Glutamatergic neuron (in vitro differentiated cells): ENCODE measurements at regions not wholly inside any gene's neighbourhood (a gene's known extent, or its start where the extent isn't known, plus 50 kb on each side); places are given as distances from the start of the nearest gene placed in this dataset.

Experiments
- DNase-seq: peaks from one replicate; pipeline ENCODE4 v3.0.0; 2022
- H3K27ac Mint-ChIP-seq: one replicate; pipeline ENCODE4 v1.8.0; 2020; ENCODE audit warnings: mild to moderate bottlenecking, mixed read lengths, inconsistent platforms; ENCODE audit not compliant: unreplicated experiment
- H3K27me3 Mint-ChIP-seq: one replicate; pipeline ENCODE4 v1.8.0; 2020; ENCODE audit warnings: mild to moderate bottlenecking, moderate library complexity, mixed read lengths, inconsistent platforms; ENCODE audit not compliant: unreplicated experiment
- H3K36me3 Mint-ChIP-seq: one replicate; pipeline ENCODE4 v1.8.0; 2020; ENCODE audit warnings: mild to moderate bottlenecking, mixed read lengths, inconsistent platforms; ENCODE audit not compliant: unreplicated experiment
- H3K4me1 Mint-ChIP-seq: one replicate; pipeline ENCODE4 v1.8.0; 2020; ENCODE audit warnings: mild to moderate bottlenecking, low read depth, mixed read lengths, inconsistent platforms; ENCODE audit not compliant: unreplicated experiment
- H3K4me3 Mint-ChIP-seq: one replicate; pipeline ENCODE4 v1.8.0; 2020; ENCODE audit warnings: mild to moderate bottlenecking, mixed read lengths, inconsistent platforms; ENCODE audit not compliant: unreplicated experiment
- H3K9me3 Mint-ChIP-seq: one replicate; pipeline ENCODE4 v1.8.0; 2020; ENCODE audit warnings: mild to moderate bottlenecking, moderate library complexity, mixed read lengths, inconsistent platforms; ENCODE audit not compliant: unreplicated experiment
- CTCF ChIP-seq: fragments of 200-600 bp; sonication (generic); IDR thresholded peaks from one replicate; pipeline ENCODE4 v1.5.0; 2021; ENCODE audit not compliant: partially characterized antibody, unreplicated experiment

- DNase-seq: no peak
- no peak overlapping the region for H3K27ac Mint-ChIP-seq
- no peaks in the 10 kb centered on the region for H3K4me1 Mint-ChIP-seq
- no peaks in the 10 kb centered on the region for H3K9me3 Mint-ChIP-seq
- no peaks in the 10 kb centered on the region for H3K36me3 Mint-ChIP-seq
- TF ChIP-seq CTCF: no peak
- H3K27me3 Mint-ChIP-seq: no peaks in the 10 kb centered on the region
- no peak overlapping the region for H3K4me3 Mint-ChIP-seq
These were observed 1038.4 kb upstream of the PABPC4L start for GRCh38 chr4:135239964-135240363.

DNA sequence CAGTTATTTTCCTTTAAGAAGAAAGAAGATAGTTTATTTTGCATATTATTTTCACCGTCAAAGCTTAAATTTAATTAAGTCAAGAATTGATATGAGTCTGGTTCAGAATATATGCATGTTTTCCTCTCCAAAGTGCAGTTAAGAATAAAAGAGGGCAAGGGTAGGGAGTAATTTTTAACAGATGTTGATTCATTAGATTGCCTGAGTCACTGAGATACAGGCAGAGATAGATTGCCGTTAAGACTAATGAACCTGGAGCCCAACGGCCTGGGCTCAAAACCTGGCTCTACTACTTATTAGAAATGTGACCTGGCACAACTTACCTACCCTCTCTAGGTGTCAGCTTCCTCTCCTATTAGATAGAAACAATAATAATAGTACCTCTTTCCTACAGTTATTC is 1037.4 kb upstream of the PABPC4L start:
- Mint-ChIP-seq H3K36me3 (no peaks in the 10 kb centered on the region), H3K4me3 (no peak overlapping the region), H3K27ac (no peak overlapping the region), H3K27me3 (no peaks in the 10 kb centered on the region), H3K4me1 (no peaks in the 10 kb centered on the region), H3K9me3 (no peaks in the 10 kb centered on the region)
- TF ChIP-seq CTCF: no peak
- DNase-seq: no peak

- Mint-ChIP-seq H3K27me3 (no peaks in the 10 kb centered on the region), H3K4me1 (no peaks in the 10 kb centered on the region), H3K36me3 (no peaks in the 10 kb centered on the region), H3K4me3 (no peak overlapping the region), H3K27ac (no peak overlapping the region), H3K9me3 (no peaks in the 10 kb centered on the region)
- TF ChIP-seq CTCF: no peak
- DNase-seq: no peak
These were observed 1034.5 kb upstream of the PABPC4L start for GRCh38 chr4:135236048-135236447.

GRCh38 chr4:135227842-135228241 is 1026.3 kb upstream of the PABPC4L start:
- Mint-ChIP-seq H3K36me3 (no peaks in the 10 kb centered on the region), H3K4me1 (no peaks in the 10 kb centered on the region), H3K4me3 (no peak overlapping the region), H3K9me3 (no peaks in the 10 kb centered on the region), H3K27ac (no peak overlapping the region), H3K27me3 (no peaks in the 10 kb centered on the region)
- no peak for TF ChIP-seq CTCF
- DNase-seq: no peak

- Mint-ChIP-seq H3K27ac (no peak overlapping the region), H3K36me3 (no peaks in the 10 kb centered on the region), H3K9me3 (no peaks in the 10 kb centered on the region), H3K27me3 (no peaks in the 10 kb centered on the region), H3K4me1 (no peaks in the 10 kb centered on the region), H3K4me3 (no peak overlapping the region)
- DNase-seq: no peak
- TF ChIP-seq CTCF: no peak
These were observed 1024.0 kb upstream of the PABPC4L start for GRCh38 chr4:135225551-135225950.
